Natural killer cell treated with Interleukin-12 subunit alpha and Interleukin-12 subunit beta and Interleukin-15 and Interleukin-18, amount 100 ng/mL, for 72 hours (primary cell): ENCODE measurements at regions not wholly inside any gene's neighbourhood (a gene's known extent, or its start where the extent isn't known, plus 50 kb on each side); places are given as distances from the start of the nearest gene placed in this dataset.

Experiments used
- ATAC-seq, 2 donors: fragments of 150-1000 bp; cut with Tn5 transposase in 1 of 2; sonication (Bioruptor Pico), chemical (Tn5 transposase) in 1 of 2; 2 replicates each; pipeline ENCODE4 v1.10.0; 2021
- DNase-seq: peaks from one replicate; pipeline ENCODE4 v3.0.0; 2022; ENCODE audit warnings: low spot score
- H3K27ac Mint-ChIP-seq, 2 donors: 1 replicate in 1 of 2; 2 replicates in 1 of 2; pipeline ENCODE4 v1.8.0; 2022; ENCODE audit warnings: mixed read lengths in 2 of 2, mild to moderate bottlenecking in 1 of 2, moderate library complexity in 1 of 2
- H3K27me3 Mint-ChIP-seq, 2 donors: 1 replicate in 1 of 2; 2 replicates in 1 of 2; pipeline ENCODE4 v1.8.0; 2022; ENCODE audit warnings: mixed read lengths in 2 of 2
- H3K36me3 Mint-ChIP-seq: one replicate; pipeline ENCODE4 v1.8.0; 2022; ENCODE audit warnings: mixed read lengths
- H3K4me1 Mint-ChIP-seq, 2 donors: 1 replicate in 1 of 2; 2 replicates in 1 of 2; pipeline ENCODE4 v1.8.0; 2022; ENCODE audit warnings: low read depth in 2 of 2, mixed read lengths in 2 of 2, mild to moderate bottlenecking in 1 of 2
- H3K4me3 Mint-ChIP-seq: one replicate; pipeline ENCODE4 v1.8.0; 2022; ENCODE audit warnings: mixed read lengths
- H3K9me3 Mint-ChIP-seq: 2 replicates; pipeline ENCODE4 v1.8.0; 2022; ENCODE audit warnings: mixed read lengths

GRCh38 chr6:25005010-25005409 is 69.2 kb upstream of the RIPOR2 start:
- Mint-ChIP-seq H3K27ac (peak overlapping the region; percentile 91 to 95), H3K4me3 (peak overlapping the region; percentile 58), H3K36me3 (no peaks in the 10 kb centered on the region), H3K4me1 (peaks cover 62 to 72% of the 10 kb centered on the region in 2 donors), H3K9me3 (no peaks in the 10 kb centered on the region), H3K27me3 (no peaks in the 10 kb centered on the region)
- DNase-seq (no peak), ATAC-seq (no peak)

DNA sequence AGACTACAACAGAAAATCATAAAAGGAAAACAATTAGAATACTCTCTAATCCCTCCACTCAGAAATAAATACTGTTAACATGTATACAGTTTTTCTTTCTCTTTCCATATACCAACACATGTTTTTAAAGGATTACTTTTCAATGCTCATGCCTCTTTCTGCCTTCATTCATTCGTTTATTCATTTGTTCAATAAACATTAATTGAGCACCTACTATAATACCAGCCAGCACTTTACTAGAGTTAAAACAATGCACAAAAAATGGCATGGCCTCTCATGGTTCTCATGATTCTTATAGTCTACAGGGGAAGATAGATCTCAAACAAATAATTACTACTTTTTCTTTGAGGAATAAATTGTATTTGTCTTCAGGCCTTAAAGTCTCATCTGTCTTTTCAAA is 70.3 kb upstream of the RIPOR2 start:
- Mint-ChIP-seq H3K27ac (peak overlapping the region; percentile 91 to 95), H3K27me3 (no peaks in the 10 kb centered on the region), H3K4me3 (peak overlapping the region; percentile 76), H3K9me3 (no peaks in the 10 kb centered on the region), H3K4me1 (peaks cover 65 to 75% of the 10 kb centered on the region in 2 donors), H3K36me3 (no peaks in the 10 kb centered on the region)
- DNase-seq (no peak), ATAC-seq (no peak)

- peak overlapping the region; percentile 76 for H3K4me3 Mint-ChIP-seq
- H3K36me3 Mint-ChIP-seq, result no peaks in the 10 kb centered on the region
- H3K4me1 Mint-ChIP-seq, result peaks cover 70 to 80% of the 10 kb centered on the region in 2 donors
- no peaks in the 10 kb centered on the region for H3K27me3 Mint-ChIP-seq
- ATAC-seq (peak; percentile 87 to 88), DNase-seq (peak; percentile 84)
- peak overlapping the region; percentile 91 to 95 for H3K27ac Mint-ChIP-seq
- no peaks in the 10 kb centered on the region for H3K9me3 Mint-ChIP-seq
Observed at GRCh38 chr6:25006565-25007001, 70.8 kb upstream of the RIPOR2 start.

DNA sequence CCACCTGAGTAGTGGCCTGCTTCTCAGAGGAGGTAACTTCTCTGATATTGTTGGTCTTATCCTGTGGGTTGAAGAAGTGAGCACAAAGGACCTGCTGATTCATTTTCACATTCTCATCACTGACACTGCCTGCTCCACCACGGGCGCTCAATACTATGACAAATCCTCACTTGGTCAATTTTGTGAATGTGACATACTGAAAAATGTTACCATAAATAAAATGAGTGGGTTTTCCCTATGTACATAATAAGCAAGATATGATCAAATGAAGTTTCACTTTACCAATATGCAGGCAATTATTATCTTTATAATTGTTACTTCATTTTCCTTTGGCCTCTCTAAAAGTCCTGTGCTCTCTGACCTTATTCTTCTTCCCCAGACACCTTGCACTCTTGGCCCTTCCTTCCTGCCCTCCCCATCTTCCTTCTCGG is 71.5 kb upstream of the RIPOR2 start:
- Mint-ChIP-seq H3K36me3 (no peaks in the 10 kb centered on the region), H3K9me3 (no peaks in the 10 kb centered on the region), H3K27me3 (no peaks in the 10 kb centered on the region), H3K4me3 (peak overlapping the region; percentile 76), H3K27ac (peak overlapping the region; percentile 91 to 95), H3K4me1 (peaks cover 75 to 87% of the 10 kb centered on the region in 2 donors)
- DNase-seq (peak; percentile 83), ATAC-seq (peak; percentile 92 to 94)

- H3K9me3 Mint-ChIP-seq, result no peaks in the 10 kb centered on the region
- no peaks in the 10 kb centered on the region for H3K27me3 Mint-ChIP-seq
- peak overlapping the region; percentile 91 to 95 for H3K27ac Mint-ChIP-seq
- no peaks in the 10 kb centered on the region for H3K36me3 Mint-ChIP-seq
- H3K4me1 Mint-ChIP-seq, result peaks cover 81 to 100% of the 10 kb centered on the region in 2 donors
- no peak for ATAC-seq
- DNase-seq, result no peak
- H3K4me3 Mint-ChIP-seq, result peak overlapping the region; percentile 56
Observed at GRCh38 chr6:25008707-25009392, 73.1 kb upstream of the RIPOR2 start.

- DNase-seq (no peak), ATAC-seq (no peak)
- H3K4me3 Mint-ChIP-seq, result peak overlapping the region; percentile 56
- no peaks in the 10 kb centered on the region for H3K27me3 Mint-ChIP-seq
- no peaks in the 10 kb centered on the region for H3K9me3 Mint-ChIP-seq
- no peaks in the 10 kb centered on the region for H3K36me3 Mint-ChIP-seq
- peak overlapping the region; percentile 91 to 95 for H3K27ac Mint-ChIP-seq
- H3K4me1 Mint-ChIP-seq, result peaks cover 78 to 95% of the 10 kb centered on the region in 2 donors
Observed at GRCh38 chr6:25009393-25009710, 73.6 kb upstream of the RIPOR2 start.

- peaks cover 3% of the 10 kb centered on the region for H3K36me3 Mint-ChIP-seq
- H3K4me1 Mint-ChIP-seq, result peaks cover 78 to 95% of the 10 kb centered on the region in 2 donors
- no peaks in the 10 kb centered on the region for H3K9me3 Mint-ChIP-seq
- H3K27me3 Mint-ChIP-seq, result no peaks in the 10 kb centered on the region
- H3K4me3 Mint-ChIP-seq, result peak overlapping the region; percentile 56
- DNase-seq (no peak), ATAC-seq (no peak)
- H3K27ac Mint-ChIP-seq, result peak overlapping the region; percentile 91 to 95
Observed at GRCh38 chr6:25010176-25010575, 74.4 kb upstream of the RIPOR2 start.

GRCh38 chr6:25010902-25011625 is 75.3 kb upstream of the RIPOR2 start:
- no peaks in the 10 kb centered on the region for H3K27me3 Mint-ChIP-seq
- peak overlapping the region; percentile 30 for H3K4me3 Mint-ChIP-seq
- DNase-seq (no peak), ATAC-seq (no peak)
- H3K4me1 Mint-ChIP-seq, result peaks cover 76 to 92% of the 10 kb centered on the region in 2 donors
- no peaks in the 10 kb centered on the region for H3K9me3 Mint-ChIP-seq
- H3K36me3 Mint-ChIP-seq, result peaks cover 7% of the 10 kb centered on the region
- peak overlapping the region; percentile 91 to 95 for H3K27ac Mint-ChIP-seq

GRCh38 chr6:25012657-25013056 is 76.9 kb upstream of the RIPOR2 start:
- no peaks in the 10 kb centered on the region for H3K27me3 Mint-ChIP-seq
- peaks cover 7% of the 10 kb centered on the region for H3K36me3 Mint-ChIP-seq
- peak overlapping the region; percentile 57 to 95 for H3K27ac Mint-ChIP-seq
- H3K4me1 Mint-ChIP-seq, result peaks cover 71 to 87% of the 10 kb centered on the region in 2 donors
- DNase-seq, result no peak
- ATAC-seq, result peak; percentile 37 to 73
- H3K9me3 Mint-ChIP-seq, result no peaks in the 10 kb centered on the region
- peak overlapping the region; percentile 38 for H3K4me3 Mint-ChIP-seq

DNA sequence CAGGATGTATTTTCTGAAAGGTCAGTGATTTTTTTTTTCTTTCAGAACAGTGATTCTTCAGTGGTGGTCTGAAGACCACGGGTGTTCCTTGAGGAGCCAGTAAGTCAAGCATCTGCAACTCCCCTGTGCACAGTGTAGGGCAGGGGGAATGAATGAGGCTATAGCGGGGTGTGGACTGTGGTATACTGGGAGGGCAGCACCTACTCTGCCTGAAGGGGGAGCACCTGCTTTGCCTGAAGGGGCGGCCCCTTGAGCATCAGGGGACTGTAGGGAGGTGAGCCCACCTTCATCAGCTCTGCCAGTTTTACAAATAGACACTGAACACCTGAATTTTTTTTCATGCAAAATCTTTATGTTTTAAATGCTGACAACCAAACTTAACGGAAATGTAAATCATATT is 77.5 kb upstream of the RIPOR2 start:
- Mint-ChIP-seq H3K36me3 (peaks cover 7% of the 10 kb centered on the region), H3K4me3 (peak overlapping the region; percentile 38), H3K9me3 (no peaks in the 10 kb centered on the region), H3K4me1 (peaks cover 72 to 87% of the 10 kb centered on the region in 2 donors), H3K27me3 (no peaks in the 10 kb centered on the region), H3K27ac (peak overlapping the region; percentile 57 to 95)
- DNase-seq (no peak), ATAC-seq (peak in 1 of 2 donors; percentile 36)

DNA sequence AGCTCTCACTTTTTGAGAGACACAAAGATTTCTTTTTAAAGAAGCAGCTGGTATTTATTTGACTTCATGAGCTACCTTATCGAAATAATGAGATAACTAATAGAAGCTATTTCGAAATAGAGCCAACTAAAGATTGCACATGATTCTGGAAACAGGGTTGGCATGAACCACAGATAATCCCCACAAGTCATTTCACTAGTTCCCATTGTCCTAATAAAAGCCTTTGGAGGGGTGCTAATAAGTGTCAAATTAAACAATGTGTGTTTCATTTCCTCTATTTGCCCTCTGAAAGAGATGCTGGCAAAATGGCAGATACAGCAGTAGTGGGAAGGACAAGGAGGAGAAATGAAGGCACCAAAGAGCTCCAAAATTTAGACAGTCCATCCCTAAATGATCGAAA is 78.6 kb upstream of the RIPOR2 start:
- Mint-ChIP-seq H3K9me3 (no peaks in the 10 kb centered on the region), H3K27ac (peak overlapping the region; percentile 78 to 87), H3K27me3 (no peaks in the 10 kb centered on the region), H3K36me3 (peaks cover 7% of the 10 kb centered on the region), H3K4me1 (peaks cover 61 to 76% of the 10 kb centered on the region in 2 donors), H3K4me3 (no peak overlapping the region)
- DNase-seq (no peak), ATAC-seq (no peak)

GRCh38 chr6:25014791-25015560 is 79.2 kb upstream of the RIPOR2 start:
- ATAC-seq, result peak; percentile 61 to 80
- Mint-ChIP-seq H3K4me3 (peak overlapping the region; percentile 65), H3K4me1 (peaks cover 55 to 70% of the 10 kb centered on the region in 2 donors), H3K9me3 (no peaks in the 10 kb centered on the region), H3K27ac (peak overlapping the region; percentile 78 to 87), H3K27me3 (no peaks in the 10 kb centered on the region), H3K36me3 (peaks cover 7% of the 10 kb centered on the region)
- no peak for DNase-seq

GRCh38 chr6:25016014-25016720 is 80.4 kb upstream of the RIPOR2 start:
- ATAC-seq, result no peak
- Mint-ChIP-seq H3K9me3 (no peaks in the 10 kb centered on the region), H3K27me3 (no peaks in the 10 kb centered on the region), H3K36me3 (peaks cover 7% of the 10 kb centered on the region), H3K4me1 (peaks cover 47 to 58% of the 10 kb centered on the region in 2 donors), H3K27ac (peak overlapping the region in 1 of 2 donors; percentile 87), H3K4me3 (no peak overlapping the region)
- no peak for DNase-seq
